H1 (cell line): ENCODE measurements at regions not wholly inside any gene's neighbourhood (a gene's known extent, or its start where the extent isn't known, plus 50 kb on each side); places are given as distances from the start of the nearest gene placed in this dataset.

Experiments used
- ATF2 ChIP-seq: IDR thresholded peaks from 2 replicates; pipeline ENCODE4 v1.6.1; 2012; ENCODE audit warnings: low read length, inconsistent platforms
- ATF3 ChIP-seq: IDR thresholded peaks from 2 replicates; pipeline ENCODE4 v1.6.1; 2011; ENCODE audit warnings: low read depth, mild to moderate bottlenecking, low read length; ENCODE audit not compliant: insufficient read depth
- CEBPB ChIP-seq: IDR thresholded peaks from 2 replicates; pipeline ENCODE4 v1.6.1; 2012; ENCODE audit warnings: low read depth, low read length
- E2F6 ChIP-seq: IDR thresholded peaks from 2 replicates; pipeline ENCODE4 v1.6.1; 2012; ENCODE audit warnings: inconsistent platforms
- MAFK ChIP-seq: IDR thresholded peaks from 2 replicates; pipeline ENCODE4 v1.6.1; 2012; ENCODE audit warnings: low read depth, mild to moderate bottlenecking, improper control_type of control experiment, low read length
- NANOG ChIP-seq: IDR thresholded peaks from 2 replicates; pipeline ENCODE4 v1.6.1; 2011; ENCODE audit warnings: low read length, low read depth, mild to moderate bottlenecking, inconsistent platforms; ENCODE audit not compliant: insufficient read depth, poor library complexity, severe bottlenecking
- POLR2A ChIP-seq, 2 experiments: IDR thresholded peaks; 1 replicate in 1 of 2; 2 replicates in 1 of 2; pipeline ENCODE4 v1.6.1; 2011; ENCODE audit warnings: low read depth in 2 of 2, low read length in 2 of 2, mild to moderate bottlenecking in 2 of 2; ENCODE audit errors: control extremely low read depth in 1 of 2
- RFX5 ChIP-seq: IDR thresholded peaks from 2 replicates; pipeline ENCODE4 v1.6.1; 2011; ENCODE audit warnings: low read depth, low read length, improper control_type of control experiment, borderline replicate concordance

GRCh38 chr12:13697973-13698372 lies 283.4 kb downstream of the GRIN2B start (continued):
- TF ChIP-seq MAFK = no peak
- no peak for TF ChIP-seq RFX5
- no peak for TF ChIP-seq NANOG
- no peak for TF ChIP-seq CEBPB
- TF ChIP-seq ATF3 = no peak
- TF ChIP-seq E2F6 = no peak
- TF ChIP-seq POLR2A (IDR thresholded peaks at IDR 0.05; ENCODE audit: control extremely low read depth in 1 of 2, low read depth in 2 of 2, low read length in 2 of 2) = no peak
- no peak for TF ChIP-seq ATF2
- TF ChIP-seq, all 59 proteins: peak for 0
